OCI-LY7 (cell line): ENCODE measurements at regions not wholly inside any gene's neighbourhood (a gene's known extent, or its start where the extent isn't known, plus 50 kb on each side); places are given as distances from the start of the nearest gene placed in this dataset.

Experiments used
- EZH2phosphoT487 ChIP-seq: fragments of 200-600 bp; sonication (generic); IDR thresholded peaks from 2 replicates; pipeline ENCODE4 v1.6.1; 2018; ENCODE audit warnings: low read depth, borderline replicate concordance, mild to moderate bottlenecking, mixed run types, antibody characterized with exemption, low read length, moderate library complexity, mixed read lengths
- TF ChIP-seq, protein P1 (sequence below): fragments of 200-600 bp; sonication (generic); conservative IDR thresholded peaks from 2 replicates; pipeline ENCODE4 v1.5.1; 2014; ENCODE audit warnings: mild to moderate bottlenecking, antibody characterized with exemption, low read length, moderate library complexity, mixed read lengths

DNA sequence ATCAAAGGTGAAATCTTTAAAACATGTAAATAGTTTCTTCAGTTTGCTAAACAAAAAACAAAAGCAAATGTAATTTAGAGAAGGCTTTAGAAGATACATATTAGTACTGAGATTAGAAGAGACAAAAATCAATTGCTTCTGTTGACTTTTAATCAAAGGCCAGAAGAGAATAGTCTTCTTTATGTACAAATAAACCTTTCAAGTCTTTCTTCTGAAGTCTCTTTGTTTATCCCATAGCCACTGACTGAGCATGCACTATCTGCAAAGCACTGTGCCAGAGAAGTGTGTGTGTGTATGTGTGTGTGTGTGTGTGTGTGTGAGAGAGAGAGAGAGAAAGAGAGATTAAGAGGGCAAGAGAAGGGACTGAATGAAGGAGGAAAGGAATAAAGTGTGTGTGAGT is 198.4 kb downstream of the GLUD2 start:
- TF ChIP-seq, protein P1, sequence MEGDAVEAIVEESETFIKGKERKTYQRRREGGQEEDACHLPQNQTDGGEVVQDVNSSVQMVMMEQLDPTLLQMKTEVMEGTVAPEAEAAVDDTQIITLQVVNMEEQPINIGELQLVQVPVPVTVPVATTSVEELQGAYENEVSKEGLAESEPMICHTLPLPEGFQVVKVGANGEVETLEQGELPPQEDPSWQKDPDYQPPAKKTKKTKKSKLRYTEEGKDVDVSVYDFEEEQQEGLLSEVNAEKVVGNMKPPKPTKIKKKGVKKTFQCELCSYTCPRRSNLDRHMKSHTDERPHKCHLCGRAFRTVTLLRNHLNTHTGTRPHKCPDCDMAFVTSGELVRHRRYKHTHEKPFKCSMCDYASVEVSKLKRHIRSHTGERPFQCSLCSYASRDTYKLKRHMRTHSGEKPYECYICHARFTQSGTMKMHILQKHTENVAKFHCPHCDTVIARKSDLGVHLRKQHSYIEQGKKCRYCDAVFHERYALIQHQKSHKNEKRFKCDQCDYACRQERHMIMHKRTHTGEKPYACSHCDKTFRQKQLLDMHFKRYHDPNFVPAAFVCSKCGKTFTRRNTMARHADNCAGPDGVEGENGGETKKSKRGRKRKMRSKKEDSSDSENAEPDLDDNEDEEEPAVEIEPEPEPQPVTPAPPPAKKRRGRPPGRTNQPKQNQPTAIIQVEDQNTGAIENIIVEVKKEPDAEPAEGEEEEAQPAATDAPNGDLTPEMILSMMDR, result no peak
- TF ChIP-seq EZH2phosphoT487, result no peak
